Mucosa of rectum (tissue), 2 donors: ENCODE measurements at regions not wholly inside any gene's neighbourhood (a gene's known extent, or its start where the extent isn't known, plus 50 kb on each side); places are given as distances from the start of the nearest gene placed in this dataset.

ENCODE experiments used
- H3K27ac ChIP-seq, 2 donors: one replicate each; pipeline ENCODE4 v1.7.0; 2013; ENCODE audit warnings: inconsistent platforms in 2 of 2, low read depth in 2 of 2, low read length in 2 of 2
- H3K27me3 ChIP-seq, 2 donors: one replicate each; pipeline ENCODE4 v1.7.0; 2013; ENCODE audit warnings: low read length in 2 of 2; ENCODE audit not compliant: control insufficient read depth in 2 of 2, insufficient read depth in 2 of 2
- H3K36me3 ChIP-seq, 2 donors: one replicate each; pipeline ENCODE4 v1.7.0; 2013; ENCODE audit warnings: low read length in 2 of 2; ENCODE audit not compliant: control insufficient read depth in 2 of 2, insufficient read depth in 2 of 2
- H3K4me1 ChIP-seq, 2 donors: one replicate each; pipeline ENCODE4 v1.7.0; 2013; ENCODE audit warnings: low read length in 2 of 2, mild to moderate bottlenecking in 1 of 2; ENCODE audit not compliant: control insufficient read depth in 2 of 2, insufficient read depth in 2 of 2
- H3K4me3 ChIP-seq, 2 donors: one replicate each; pipeline ENCODE4 v1.7.0; 2013; ENCODE audit warnings: low read length in 2 of 2
- H3K9ac ChIP-seq, 2 donors: one replicate each; pipeline ENCODE4 v1.7.0; 2013; ENCODE audit warnings: low read length in 2 of 2, low read depth in 1 of 2, mild to moderate bottlenecking in 1 of 2
- H3K9me3 ChIP-seq, 2 donors: one replicate each; pipeline ENCODE4 v1.7.0; 2013; ENCODE audit warnings: low read length in 2 of 2; ENCODE audit not compliant: control insufficient read depth in 2 of 2
- donor health status: healthy.
- donor health status: Normal muscosa, but diverticular disease.

- Histone ChIP-seq H3K27ac (no peak overlapping the region), H3K36me3 (no peaks in the 10 kb centered on the region), H3K27me3 (peaks cover 3 to 5% of the 10 kb centered on the region in 2 donors), H3K4me1 (peaks cover 0 to 4% of the 10 kb centered on the region in 2 donors), H3K9ac (no peak overlapping the region), H3K4me3 (no peak overlapping the region), H3K9me3 (no peaks in the 10 kb centered on the region)
Observed at GRCh38 chr22:27124351-27124966, 467.1 kb downstream of the MIAT start.

DNA sequence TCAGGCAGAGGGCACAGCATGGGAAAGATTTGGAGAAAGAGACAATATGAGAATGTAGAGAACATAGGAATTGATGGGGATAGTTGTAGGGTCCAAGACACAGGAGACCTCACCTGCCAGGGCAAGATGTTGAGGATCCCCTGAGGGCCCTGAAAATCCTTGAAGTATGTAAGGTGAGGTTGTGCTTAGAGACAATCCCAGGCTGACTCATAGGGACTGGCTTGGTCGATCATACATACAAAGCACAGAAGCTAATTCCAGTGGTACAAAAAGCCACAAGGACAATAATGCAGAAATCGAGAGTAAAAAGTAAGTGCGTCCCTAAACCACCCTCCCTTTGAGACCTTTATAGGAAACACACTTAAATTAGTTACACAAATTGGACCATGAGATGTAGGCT lies 468.2 kb downstream of the MIAT start:
- Histone ChIP-seq H3K27ac (no peak overlapping the region), H3K4me3 (no peak overlapping the region), H3K27me3 (peaks cover 3 to 4% of the 10 kb centered on the region in 2 donors), H3K9ac (no peak overlapping the region), H3K36me3 (no peaks in the 10 kb centered on the region), H3K4me1 (peaks cover 0 to 4% of the 10 kb centered on the region in 2 donors), H3K9me3 (no peaks in the 10 kb centered on the region)

- Histone ChIP-seq H3K27ac (no peak overlapping the region), H3K9ac (no peak overlapping the region), H3K9me3 (no peaks in the 10 kb centered on the region), H3K4me3 (no peak overlapping the region), H3K36me3 (no peaks in the 10 kb centered on the region), H3K27me3 (peaks cover 3% of the 10 kb centered on the region in 2 donors), H3K4me1 (peaks cover 0 to 4% of the 10 kb centered on the region in 2 donors)
Observed at GRCh38 chr22:27127911-27128310, 470.5 kb downstream of the MIAT start.

DNA sequence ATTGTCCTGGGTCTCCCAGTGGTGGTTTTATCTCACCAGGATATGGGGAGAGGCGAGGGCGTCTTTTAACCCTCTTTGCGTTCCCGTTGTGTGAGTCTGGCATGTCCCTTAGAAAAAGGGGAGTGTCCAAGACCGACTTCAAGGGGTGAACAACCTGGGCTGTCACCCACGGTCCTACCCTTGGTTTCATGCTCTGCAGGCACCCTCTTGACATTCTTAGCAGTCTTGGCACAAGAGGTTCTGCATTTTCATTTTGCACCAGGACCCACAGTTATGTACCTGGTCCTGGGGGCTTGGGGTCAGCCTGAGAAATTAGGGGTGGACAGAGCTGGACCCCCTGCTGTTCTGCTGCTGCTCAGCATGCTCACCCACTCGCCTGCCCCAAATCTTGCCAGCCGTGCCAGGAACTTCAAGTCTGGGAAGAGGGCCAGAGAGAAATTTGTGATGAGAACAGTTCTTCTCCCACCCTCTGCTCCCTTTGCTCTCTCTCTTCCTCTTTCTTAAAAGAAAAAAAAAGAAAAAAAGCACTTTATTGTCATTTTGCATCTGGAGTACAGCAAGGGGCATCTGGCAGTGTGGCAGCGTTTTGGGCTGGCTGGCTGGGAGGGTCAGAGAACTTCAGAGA lies 471.2 kb downstream of the MIAT start:
- Histone ChIP-seq H3K4me3 (no peak overlapping the region), H3K9me3 (no peaks in the 10 kb centered on the region), H3K4me1 (peaks cover 0 to 4% of the 10 kb centered on the region in 2 donors), H3K27me3 (peaks cover 3% of the 10 kb centered on the region in 2 donors), H3K27ac (no peak overlapping the region), H3K36me3 (no peaks in the 10 kb centered on the region), H3K9ac (no peak overlapping the region)

DNA sequence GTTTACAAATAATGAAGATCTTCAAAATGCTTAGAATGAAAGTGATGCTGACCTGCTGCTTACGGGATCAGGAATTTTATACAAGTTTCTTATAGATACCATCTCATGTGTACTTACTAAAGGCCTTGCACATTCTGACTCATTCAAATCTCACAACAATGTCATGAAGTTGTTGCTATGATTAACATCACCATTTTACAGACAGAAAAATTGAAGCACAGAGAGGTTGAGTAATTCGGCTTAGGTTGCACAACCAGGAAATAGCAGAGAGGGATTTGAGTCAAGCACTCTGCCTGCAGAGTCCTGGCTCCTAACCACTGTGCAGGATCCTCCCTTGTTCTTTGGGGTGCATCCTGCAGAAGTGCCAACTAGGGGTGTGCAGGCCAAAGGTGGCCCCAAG lies 471.9 kb downstream of the MIAT start:
- peaks cover 3% of the 10 kb centered on the region in 2 donors for H3K27me3 ChIP-seq
- H3K36me3 ChIP-seq: no peaks in the 10 kb centered on the region
- no peak overlapping the region for H3K4me3 ChIP-seq
- H3K9me3 ChIP-seq: no peaks in the 10 kb centered on the region
- H3K27ac ChIP-seq: no peak overlapping the region
- H3K4me1 ChIP-seq: peaks cover 0 to 4% of the 10 kb centered on the region in 2 donors
- H3K9ac ChIP-seq: no peak overlapping the region

DNA sequence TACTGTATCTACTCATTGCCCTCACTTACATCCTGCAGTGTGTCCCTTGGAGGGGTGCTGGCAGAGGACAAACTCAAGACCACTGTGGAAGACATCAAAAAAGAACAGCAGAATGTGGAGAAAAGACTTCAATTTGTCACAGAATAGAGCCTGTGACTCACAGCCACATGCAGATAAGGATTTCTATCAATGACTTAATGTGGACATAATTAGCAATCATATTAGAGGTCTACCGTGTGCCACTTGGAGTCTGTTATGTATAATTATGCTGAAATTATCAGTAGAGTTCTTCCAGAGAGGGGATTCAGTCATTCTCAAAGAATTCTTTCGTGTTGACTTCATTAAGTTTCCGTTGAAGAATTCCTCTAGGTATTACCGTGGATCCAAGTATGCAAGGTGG lies 473.5 kb downstream of the MIAT start:
- H3K4me3 ChIP-seq: no peak overlapping the region
- no peak overlapping the region for H3K9ac ChIP-seq
- no peak overlapping the region for H3K27ac ChIP-seq
- H3K4me1 ChIP-seq: peaks cover 0 to 4% of the 10 kb centered on the region in 2 donors
- peaks cover 0 to 3% of the 10 kb centered on the region in 2 donors for H3K27me3 ChIP-seq
- no peaks in the 10 kb centered on the region for H3K36me3 ChIP-seq
- no peaks in the 10 kb centered on the region for H3K9me3 ChIP-seq

DNA sequence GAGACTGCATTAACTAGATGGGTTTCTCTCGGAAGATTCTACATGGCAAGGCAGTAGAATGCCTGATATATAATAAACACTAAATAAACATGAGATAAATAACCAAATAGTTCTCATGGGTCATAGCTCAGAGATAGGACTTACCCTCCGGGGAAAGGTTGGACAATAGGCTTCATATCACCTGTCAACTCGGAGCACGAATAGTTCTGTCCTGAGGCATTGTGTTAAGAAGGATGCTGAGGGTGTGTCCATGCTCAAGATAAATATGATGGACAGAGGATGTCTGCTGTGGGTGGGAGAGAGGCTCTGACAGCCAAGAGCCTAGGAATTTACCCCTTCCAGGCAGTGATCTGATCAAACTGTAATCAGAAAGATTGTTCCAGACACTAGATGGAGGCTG lies 474.0 kb downstream of the MIAT start:
- no peak overlapping the region for H3K9ac ChIP-seq

DNA sequence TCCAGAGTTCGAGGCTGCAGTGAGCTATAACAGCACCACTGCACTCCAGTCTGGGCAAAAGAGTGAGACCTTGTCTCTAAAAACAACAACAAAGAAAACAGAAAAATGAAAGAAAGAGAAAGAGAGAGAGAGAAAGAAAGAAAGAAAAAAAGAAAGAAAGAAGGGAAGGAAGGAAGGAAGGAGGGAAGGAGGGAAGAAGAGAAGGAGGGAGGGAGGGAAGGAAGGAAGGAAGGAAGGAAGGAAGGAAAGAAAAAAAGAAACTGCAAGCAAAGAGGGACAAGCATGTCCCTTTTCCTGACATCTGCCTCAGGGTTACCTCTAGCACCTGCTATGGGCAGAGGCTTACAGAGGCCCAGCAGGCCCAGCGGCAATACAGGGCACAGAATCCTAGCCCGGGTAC lies 475.0 kb downstream of the MIAT start:
- Histone ChIP-seq H3K9me3 (no peaks in the 10 kb centered on the region), H3K9ac (no peak overlapping the region), H3K27me3 (peaks cover 0 to 2% of the 10 kb centered on the region in 2 donors), H3K27ac (no peak overlapping the region), H3K36me3 (no peaks in the 10 kb centered on the region), H3K4me3 (no peak overlapping the region), H3K4me1 (peaks cover 0 to 4% of the 10 kb centered on the region in 2 donors)

More for the DNA sequence above, 474.0 kb downstream of the MIAT start:
- Histone ChIP-seq H3K27ac (no peak overlapping the region), H3K4me1 (peaks cover 0 to 4% of the 10 kb centered on the region in 2 donors), H3K27me3 (peaks cover 0 to 4% of the 10 kb centered on the region in 2 donors), H3K4me3 (no peak overlapping the region), H3K36me3 (no peaks in the 10 kb centered on the region), H3K9me3 (no peaks in the 10 kb centered on the region)

DNA sequence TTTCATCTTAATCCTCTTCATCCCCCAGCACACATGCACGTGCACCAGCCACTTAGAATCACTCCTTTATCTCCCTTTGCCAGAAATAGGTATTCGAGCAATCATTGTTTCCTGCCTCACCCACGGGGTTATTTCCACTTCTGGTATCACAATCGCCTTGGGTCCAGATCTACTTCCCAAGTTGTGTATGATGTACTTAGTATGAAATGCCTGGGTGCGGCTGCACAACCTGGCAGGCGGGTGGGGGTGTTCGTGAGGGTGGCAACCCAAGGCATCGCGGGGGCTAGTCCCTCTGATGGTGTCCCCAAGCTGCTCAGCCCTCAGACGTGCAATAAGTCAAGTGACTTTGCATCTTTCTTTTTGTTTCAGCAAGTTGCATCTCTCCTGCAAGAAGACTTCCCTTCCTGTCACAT lies 475.6 kb downstream of the MIAT start:
- Histone ChIP-seq H3K36me3 (no peaks in the 10 kb centered on the region), H3K9me3 (no peaks in the 10 kb centered on the region), H3K4me3 (no peak overlapping the region), H3K9ac (no peak overlapping the region), H3K27ac (no peak overlapping the region), H3K27me3 (peaks cover 0 to 2% of the 10 kb centered on the region in 2 donors), H3K4me1 (peaks cover 0 to 4% of the 10 kb centered on the region in 2 donors)

- Histone ChIP-seq H3K36me3 (no peaks in the 10 kb centered on the region), H3K27me3 (peaks cover 0 to 2% of the 10 kb centered on the region in 2 donors), H3K9me3 (no peaks in the 10 kb centered on the region), H3K4me3 (no peak overlapping the region), H3K4me1 (peaks cover 0 to 4% of the 10 kb centered on the region in 2 donors), H3K27ac (no peak overlapping the region), H3K9ac (no peak overlapping the region)
Observed at GRCh38 chr22:27133681-27134314, 476.4 kb downstream of the MIAT start.
